Panc1 (cell line): ENCODE measurements at regions not wholly inside any gene's neighbourhood (a gene's known extent, or its start where the extent isn't known, plus 50 kb on each side); places are given as distances from the start of the nearest gene placed in this dataset.

Experiments
- CTCF ChIP-seq: fragments of 450-650 bp; IDR thresholded peaks from 2 replicates; pipeline ENCODE4 v1.5.1; 2017; ENCODE audit warnings: mild to moderate bottlenecking
- POLR2AphosphoS5 ChIP-seq: IDR thresholded peaks from 2 replicates; pipeline ENCODE4 v1.6.1; 2012; ENCODE audit warnings: mild to moderate bottlenecking, low read depth, low read length, moderate library complexity
- TCF7L2 ChIP-seq: IDR thresholded peaks from 2 replicates; pipeline ENCODE4 v1.6.1; 2011; ENCODE audit warnings: mild to moderate bottlenecking, low read depth, low read length, inconsistent platforms

- TF ChIP-seq POLR2AphosphoS5 (no peak), CTCF (no peak), TCF7L2 (no peak)
Observed at GRCh38 chr20:22058746-22059145, 353.3 kb downstream of the PAX1 start.
